ENCODE measurements at regions not wholly inside any gene's neighbourhood (a gene's known extent, or its start where the extent isn't known, plus 50 kb on each side); places are given as distances from the start of the nearest gene placed in this dataset.

- DNase-seq (ENCODE audit: extremely low read depth, low read depth): no peak
Measured at GRCh38 chr15:35320158-35320780, 225.7 kb downstream of the DPH6 start.

GRCh38 chr15:35319354-35319753 lies 226.6 kb downstream of the DPH6 start:
- DNase-seq (ENCODE audit: extremely low read depth, low read depth): no peak

DNA sequence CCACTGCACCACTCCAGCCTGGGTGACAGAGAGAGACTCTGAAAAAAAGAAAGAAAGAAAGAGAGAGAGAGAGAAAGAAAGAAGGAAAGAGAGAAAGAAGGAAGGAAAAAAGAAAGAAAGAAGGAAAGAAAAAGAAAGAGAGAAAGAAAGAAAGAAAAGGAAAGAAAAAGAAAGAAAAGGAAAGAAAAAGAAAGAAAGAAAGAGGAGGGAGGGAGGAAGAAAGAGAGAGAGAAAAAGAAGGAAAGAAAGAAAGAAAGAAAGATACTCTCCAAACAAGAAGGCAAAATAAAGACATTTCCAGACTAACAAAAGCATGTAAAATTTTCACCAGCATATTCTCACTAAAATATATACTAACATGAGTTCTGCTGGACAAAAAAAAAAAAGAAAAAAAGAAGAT lies 228.7 kb downstream of the DPH6 start:
- DNase-seq (ENCODE audit: extremely low read depth, low read depth): no peak

GRCh38 chr15:35312344-35312743 lies 227.2 kb upstream of the NANOGP8 start:
- no peak for DNase-seq (ENCODE audit: extremely low read depth, low read depth)

DNA sequence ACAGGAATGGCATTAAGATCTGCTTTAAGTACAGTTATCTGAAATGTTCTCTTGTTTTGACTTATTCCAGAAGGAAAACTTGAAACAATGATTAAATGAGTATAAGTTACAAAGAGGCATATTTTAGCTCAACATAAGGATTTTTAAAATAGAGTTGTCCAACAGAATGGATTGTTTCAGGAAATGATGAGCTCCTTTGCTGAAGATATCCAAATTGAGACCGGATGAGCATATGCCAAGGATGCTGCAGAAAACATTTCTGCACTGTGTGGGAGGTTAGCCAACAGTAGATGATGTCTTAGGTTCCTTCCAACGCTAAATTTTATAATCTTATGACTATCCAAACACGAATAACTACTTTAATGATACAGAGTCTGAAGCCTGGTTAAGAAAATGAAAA lies 226.5 kb upstream of the NANOGP8 start:
- no peak for DNase-seq (ENCODE audit: extremely low read depth, low read depth)

GRCh38 chr15:35309886-35310285 lies 224.8 kb upstream of the NANOGP8 start:
- DNase-seq (ENCODE audit: extremely low read depth, low read depth): no peak

DNA sequence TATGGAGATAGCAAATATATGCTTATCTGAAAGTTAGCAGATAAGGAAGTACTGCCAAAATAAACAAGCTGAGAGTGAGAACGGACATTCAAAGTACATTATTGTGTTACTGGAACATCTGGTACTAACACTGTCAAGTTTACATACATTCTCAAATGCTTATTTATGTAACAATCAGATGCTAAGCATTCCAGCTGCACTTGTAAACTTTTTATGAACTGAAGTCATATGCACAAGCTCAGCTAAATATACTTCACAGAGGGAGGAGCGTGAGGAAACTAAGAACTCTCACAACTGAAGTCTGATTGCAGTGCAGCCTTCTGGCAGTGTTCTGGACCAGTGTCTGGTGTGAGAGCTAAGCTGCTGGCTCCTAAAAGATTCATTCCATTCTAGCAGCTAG lies 223.7 kb upstream of the NANOGP8 start:
- DNase-seq (ENCODE audit: extremely low read depth, low read depth): peak; percentile 31

DNA sequence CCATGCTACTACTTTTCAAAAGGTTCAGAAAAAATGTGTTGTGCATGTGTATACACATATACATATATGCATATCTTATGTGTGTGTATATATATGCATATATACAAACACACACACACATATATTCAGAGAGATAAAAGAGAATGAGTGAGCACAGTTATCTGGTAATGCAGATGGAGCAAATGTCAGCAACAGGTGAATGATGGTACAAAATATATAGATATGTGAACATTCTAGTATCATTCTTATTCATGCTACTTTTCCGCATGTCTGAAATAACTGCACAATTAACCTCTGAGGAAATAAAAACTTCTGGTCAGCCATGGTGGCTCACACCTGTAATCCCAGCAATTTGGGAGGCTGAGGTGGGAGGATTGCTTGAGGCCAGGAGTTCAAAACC lies 222.6 kb upstream of the NANOGP8 start:
- DNase-seq (ENCODE audit: extremely low read depth, low read depth): no peak

DNA sequence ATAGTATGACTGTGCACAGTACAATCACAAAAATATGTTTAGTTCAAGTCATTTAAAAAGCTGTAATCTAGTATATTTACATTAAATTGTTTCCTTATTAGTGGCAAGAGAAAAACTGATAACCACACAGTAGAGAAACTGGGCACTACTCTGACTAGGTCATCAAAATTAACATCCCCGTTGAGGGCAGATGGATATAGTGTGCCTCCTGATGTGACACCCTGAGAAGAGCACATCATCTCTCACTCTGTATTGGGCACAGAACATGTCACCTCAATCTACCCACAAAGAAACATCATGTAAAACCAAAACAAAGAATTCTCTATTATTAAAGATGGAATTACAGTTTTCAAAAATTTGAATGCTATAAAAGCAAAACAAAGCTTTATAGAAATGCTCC lies 221.9 kb upstream of the NANOGP8 start:
- DNase-seq (ENCODE audit: extremely low read depth, low read depth): no peak

GRCh38 chr15:35306361-35306981 lies 221.4 kb upstream of the NANOGP8 start:
- DNase-seq (ENCODE audit: extremely low read depth, low read depth): no peak

DNA sequence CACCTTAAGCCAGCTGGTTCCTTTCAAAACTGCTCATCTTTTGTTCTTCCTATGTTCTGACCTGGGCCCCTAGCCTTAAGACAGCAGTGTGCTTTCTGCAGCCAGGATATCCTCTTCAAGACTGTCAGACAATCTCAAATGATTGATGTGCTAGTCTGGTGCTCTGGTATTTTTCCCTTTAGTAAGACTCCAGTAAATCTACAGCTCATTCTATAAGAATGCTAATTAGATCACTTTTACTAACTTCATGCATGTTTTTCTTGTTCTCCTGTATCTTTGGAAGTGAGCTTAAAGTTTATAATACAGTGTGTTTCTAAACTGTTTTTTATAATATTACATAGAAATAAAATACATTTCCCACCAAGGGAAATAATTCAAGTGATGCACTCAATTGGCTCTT lies 220.9 kb upstream of the NANOGP8 start:
- DNase-seq (ENCODE audit: extremely low read depth, low read depth): no peak

DNA sequence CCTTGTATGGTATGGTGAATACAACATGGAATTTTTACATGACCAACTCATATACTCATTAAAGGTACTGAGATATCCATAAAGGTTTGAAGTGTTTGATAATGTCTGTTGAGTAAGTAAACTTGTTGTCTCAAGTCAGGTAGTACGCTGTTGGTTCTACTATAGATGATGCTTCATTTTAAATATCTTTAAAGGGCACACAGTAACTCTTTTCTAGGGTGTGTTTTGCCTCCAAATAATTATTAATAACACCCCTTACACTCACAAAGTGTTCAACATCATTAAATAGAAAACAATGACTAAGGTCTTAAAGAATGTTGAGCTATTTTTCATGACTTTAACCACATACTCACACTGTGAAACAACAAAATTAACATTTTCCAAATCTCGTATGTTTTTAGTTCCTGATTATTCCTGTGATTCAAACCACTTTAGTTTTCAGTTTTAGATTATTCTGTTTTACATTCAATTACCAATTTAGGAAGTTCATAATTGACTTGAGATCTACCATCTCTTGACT lies 220.0 kb upstream of the NANOGP8 start:
- DNase-seq (ENCODE audit: extremely low read depth, low read depth): no peak

DNA sequence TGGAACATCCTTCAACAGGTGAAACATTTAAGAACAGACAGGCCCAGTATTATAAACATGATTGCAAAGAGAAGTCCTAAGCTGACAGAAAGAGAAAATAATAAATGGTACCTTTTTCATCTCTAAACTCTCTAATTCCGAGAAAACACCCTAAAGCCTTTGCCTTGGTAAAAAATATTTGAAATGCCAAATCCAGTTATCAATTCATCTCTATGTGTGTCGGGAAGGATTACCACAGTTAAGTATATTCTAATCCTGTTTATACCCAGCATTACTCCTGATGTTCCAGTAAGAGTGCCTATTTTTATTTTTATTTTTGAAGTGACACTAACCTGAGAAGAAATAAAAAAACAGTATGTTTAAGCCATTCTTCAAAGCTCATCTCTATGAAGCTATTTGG lies 219.3 kb upstream of the NANOGP8 start:
- no peak for DNase-seq (ENCODE audit: extremely low read depth, low read depth)

DNA sequence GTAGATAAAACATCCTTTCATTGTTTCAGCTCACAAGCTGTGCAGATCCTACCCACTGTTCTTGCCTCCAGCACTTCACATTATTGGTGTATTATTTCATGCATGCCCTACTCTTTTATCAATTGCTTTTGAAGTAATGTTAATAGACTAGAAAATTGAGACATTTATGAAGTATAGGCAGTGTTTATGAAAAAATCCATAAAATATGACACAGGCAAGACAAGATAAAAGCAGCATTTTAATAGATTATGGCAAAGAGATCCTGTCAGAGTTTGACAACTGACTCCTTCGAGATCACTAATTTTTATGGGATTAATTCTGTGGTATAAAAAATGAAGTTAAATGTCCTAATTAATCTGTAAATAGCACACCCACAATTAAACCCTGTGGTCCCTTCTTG lies 217.2 kb upstream of the NANOGP8 start:
- DNase-seq (ENCODE audit: extremely low read depth, low read depth): no peak

GRCh38 chr15:35301088-35301487 lies 216.0 kb upstream of the NANOGP8 start:
- DNase-seq (ENCODE audit: extremely low read depth, low read depth): no peak

DNA sequence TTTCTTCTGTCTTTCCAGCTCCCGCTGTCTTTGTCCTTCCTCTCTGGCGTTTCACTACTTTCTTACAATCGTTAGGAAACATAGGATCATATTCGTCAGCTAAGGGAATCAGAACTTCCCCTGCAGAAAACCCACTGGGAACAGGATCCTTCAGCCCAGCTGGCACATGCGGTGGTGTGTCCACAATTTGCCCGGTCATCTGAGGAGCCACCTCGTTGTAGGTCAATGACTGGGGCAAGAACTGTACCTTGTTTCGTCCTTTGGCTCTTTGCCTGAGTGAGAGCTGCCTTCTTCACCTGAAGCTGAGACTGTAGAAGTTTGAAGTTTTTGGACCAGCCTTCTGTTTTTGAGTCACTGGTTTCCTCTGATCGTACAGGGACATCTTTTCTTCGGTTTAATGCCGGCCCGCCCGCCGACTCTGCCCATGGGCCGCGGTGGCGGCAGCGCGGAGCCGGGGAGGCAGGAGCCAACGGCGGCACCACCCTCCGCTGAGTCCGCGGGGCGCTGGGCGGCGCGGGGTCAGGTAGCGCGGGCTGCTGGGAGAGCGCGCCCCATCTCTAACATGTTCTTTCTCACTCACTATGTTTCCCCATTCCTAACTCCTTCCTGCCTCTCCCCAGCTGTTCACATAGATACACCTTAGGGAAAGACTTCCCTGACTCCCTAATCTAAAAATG lies 214.1 kb upstream of the NANOGP8 start:
- no peak for DNase-seq (ENCODE audit: extremely low read depth, low read depth)

DNA sequence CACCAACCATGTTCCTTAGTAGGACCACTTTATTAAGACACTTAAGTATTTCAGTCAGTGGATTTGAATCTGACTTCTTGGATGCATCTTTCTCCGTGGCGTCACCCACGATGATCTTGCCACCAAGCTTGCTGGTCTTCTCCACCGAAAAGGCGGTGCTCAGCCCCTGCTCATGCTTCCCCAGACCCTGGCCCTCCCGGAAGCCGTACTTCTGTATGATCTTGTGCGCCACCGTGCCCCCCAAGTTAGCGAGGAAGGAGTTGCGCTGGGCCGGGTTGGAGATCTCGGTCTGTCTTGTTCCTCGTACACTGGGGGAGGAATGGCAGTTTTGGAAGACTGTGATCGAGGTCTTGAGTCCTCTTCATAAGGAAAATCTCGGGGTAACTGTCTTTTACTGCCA lies 213.4 kb upstream of the NANOGP8 start:
- no peak for DNase-seq (ENCODE audit: extremely low read depth, low read depth)

GRCh38 chr15:35293353-35294130 lies 208.4 kb upstream of the NANOGP8 start:
- DNase-seq (ENCODE audit: extremely low read depth, low read depth): peak; percentile 64

- DNase-seq (ENCODE audit: extremely low read depth, low read depth): no peak
Measured at GRCh38 chr15:35290301-35290721, 205.2 kb upstream of the NANOGP8 start.

DNA sequence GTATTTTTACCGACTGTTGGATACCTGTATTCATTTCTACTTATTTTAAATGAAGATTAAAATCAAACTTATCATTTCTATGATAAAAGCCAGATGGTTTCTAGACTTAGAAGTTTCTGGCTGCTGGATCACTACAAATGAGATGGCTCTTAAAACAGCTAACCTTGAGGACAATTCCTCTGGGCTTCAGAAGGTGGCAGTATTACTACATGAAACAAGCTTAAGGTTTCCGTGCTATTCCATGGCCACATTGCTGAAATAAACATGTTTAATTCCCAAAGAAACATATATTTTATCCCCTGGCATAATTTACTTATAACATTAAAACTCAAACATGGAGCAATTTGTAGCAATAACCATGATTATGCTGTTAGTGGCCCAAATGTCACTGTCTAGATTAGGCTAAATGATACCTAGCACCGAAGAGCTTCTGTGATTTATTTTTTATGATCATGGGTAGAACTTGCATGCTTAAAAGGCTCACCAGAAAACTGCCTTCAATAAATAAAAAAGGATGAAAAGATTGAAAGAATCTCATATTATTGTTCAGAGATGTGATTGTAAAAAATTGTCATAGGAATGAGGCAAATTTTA lies 204.0 kb upstream of the NANOGP8 start:
- peak; percentile 54 for DNase-seq (ENCODE audit: extremely low read depth, low read depth)

DNA sequence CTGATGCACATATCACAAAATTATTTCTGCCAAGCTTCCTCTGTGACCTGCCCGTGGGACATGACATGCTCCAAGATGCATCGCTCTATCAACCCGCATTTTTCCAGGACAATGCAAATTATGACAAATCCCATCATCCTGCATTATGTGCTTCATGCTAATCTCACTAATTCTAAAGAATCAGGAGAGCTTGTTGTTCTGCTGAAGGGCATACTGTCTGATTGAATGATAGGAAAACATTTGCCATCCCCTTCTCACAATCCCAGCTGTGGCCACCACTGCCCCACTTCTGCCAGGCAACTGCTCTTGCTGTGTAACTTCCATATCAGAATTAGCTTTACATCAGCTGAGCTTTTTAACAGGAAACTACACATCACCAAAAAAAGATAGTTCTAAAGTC lies 203.5 kb upstream of the NANOGP8 start:
- DNase-seq (ENCODE audit: extremely low read depth, low read depth): no peak
